Stimulated activated CD4-positive, alpha-beta T cell treated with anti-CD3 and anti-CD28 coated beads, Interleukin-4, amount 100 ng/mL, for 48 hours (primary cell): ENCODE measurements at regions not wholly inside any gene's neighbourhood (a gene's known extent, or its start where the extent isn't known, plus 50 kb on each side); places are given as distances from the start of the nearest gene placed in this dataset.
"Not testable (repeated sequence)": the region's sequence is repeated elsewhere in the genome, so short reads cannot be mapped to it uniquely, and the experiment has no call there.

Source experiments
- DNase-seq, 2 donors: peaks; one replicate each; pipeline ENCODE4 v3.0.0-alpha.2; 2020; ENCODE audit warnings: low read depth in 2 of 2

GRCh38 chr16:73122604-73123391 is 74.9 kb upstream of the ZFHX3 start:
- no peak for DNase-seq

DNA sequence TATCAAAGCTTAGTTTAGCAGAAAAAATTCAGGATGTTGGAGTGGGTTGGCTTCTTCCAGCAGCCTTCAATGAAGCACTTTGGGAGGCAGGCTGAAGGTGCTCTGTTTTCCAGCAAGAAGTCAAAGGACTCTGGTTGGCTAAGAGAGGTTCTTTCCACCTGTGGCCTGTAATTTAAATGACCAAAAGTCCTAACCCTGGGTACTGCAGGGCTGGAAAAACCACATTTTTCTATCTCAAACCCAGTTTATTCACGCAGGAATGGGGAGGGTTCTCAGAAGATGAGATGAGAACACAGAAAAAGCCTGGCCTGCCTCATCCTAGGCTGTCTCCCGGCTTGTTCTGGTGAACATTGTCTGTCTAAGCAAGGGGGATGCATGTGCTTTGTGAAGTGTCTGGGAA is 68.6 kb upstream of the ZFHX3 start:
- DNase-seq: no peak

GRCh38 chr16:73113336-73113735 is 65.4 kb upstream of the ZFHX3 start:
- no peak for DNase-seq

DNA sequence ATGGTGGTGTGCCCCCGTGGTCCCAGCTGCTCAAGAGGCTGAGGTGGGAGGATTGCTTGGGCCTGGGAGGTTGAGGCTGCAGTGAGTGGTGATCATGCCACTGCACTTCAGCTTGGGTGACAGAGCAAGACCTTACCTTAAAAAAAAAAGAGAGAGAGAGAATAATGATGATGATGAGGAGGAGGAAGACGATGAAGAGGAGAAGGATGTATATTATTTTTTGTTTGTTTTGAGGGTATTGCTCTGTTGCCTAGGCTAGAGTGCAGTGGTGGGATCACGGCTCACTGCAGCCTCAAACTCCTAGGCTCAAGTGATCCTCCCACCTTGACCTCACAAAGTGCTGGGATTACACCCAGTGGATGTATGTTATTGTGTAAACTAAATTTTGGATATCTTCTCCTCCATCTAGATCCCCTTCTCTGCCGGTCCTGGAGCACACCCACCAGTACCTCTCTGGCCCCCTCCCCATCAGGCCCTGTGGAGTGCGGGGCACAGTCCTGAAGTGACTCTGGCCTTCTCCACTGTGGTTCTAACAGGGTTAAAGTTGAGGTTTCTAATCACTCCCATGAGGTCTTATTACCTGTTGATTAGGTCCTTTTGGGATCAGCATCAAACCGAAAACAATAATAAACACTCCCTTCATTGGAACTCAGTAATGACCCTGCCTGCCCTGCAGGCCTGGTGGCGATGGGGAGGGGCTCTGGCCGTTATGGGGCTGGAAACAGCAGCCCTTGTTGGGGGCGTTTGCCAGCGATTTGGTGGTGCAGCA is 60.5 kb upstream of the ZFHX3 start:
- no peak for DNase-seq

DNA sequence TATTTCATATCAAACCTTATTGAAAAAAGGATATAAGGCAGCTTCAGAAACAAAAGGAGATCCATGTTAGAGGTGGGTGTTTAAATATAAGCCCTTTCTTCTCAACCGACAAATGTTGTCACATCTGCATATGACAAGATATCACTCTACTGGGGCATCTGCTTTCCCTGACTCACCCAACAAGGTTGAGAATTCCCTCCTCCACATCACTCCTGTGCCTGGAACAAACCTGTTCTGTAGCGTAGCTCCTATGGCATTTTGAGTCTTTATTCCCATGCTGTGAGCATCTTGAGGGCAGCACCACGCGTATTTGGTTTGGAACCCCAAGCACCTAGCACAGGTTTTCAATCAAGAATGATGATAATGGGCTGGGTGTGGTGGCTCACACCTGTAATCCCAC is 59.4 kb upstream of the ZFHX3 start:
- no peak for DNase-seq

DNA sequence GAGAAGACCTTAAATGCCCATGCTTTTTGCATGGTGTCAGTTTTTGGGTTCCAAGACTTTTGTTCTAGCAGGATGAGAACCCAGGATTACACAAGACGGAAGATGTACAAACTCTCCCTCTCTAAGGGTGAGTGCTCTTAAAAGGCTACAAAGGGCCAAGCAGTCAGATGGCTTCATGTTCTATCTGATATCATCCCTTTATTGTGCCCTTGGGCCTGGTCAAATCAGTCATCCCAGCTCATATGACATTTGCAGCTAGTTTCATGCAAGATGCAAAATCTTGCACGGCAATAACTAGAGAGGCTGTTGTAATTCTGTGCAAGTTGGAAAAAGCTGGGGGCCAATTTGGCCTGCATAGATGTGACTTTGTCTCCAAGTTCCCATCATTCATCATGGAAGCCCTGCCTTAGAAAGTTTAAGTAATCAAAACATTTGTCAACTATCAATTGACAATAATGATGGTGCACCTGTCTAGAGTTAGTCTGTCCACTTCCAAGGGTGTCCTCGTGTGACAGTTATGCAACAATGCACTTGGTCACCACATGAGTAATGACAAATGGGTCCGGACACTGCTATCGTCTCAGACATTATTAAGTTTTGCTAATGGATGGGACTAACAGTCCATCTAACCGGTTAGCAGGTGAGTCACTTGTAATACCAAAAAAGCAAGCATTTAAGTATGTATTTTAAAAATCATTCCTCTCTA is 58.6 kb upstream of the ZFHX3 start:
- no peak for DNase-seq

GRCh38 chr16:73101568-73101967 is 53.6 kb upstream of the ZFHX3 start:
- no peak for DNase-seq

DNA sequence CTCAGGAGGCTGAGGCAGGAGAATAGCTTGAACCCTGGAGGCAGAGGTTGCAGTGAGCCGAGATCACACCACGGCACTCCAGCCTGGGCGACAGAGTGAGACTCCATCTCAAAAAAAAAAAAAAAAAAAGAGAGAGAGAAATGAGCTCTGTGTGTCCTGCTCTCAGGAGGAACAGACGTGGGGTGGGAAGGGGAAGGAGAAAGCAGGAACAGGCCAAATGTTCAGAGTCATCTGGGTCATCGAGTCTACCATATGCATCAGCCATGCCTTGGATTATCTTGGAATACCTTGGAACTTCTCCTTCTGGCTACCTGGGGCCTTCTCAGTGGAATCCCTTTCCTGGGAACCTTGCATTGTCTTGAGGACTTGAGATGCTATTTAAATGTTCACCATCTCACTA is 51.7 kb upstream of the ZFHX3 start:
- not testable (repeated sequence) for DNase-seq
